ENCODE measurements at regions not wholly inside any gene's neighbourhood (a gene's known extent, or its start where the extent isn't known, plus 50 kb on each side); places are given as distances from the start of the nearest gene placed in this dataset.

DNA sequence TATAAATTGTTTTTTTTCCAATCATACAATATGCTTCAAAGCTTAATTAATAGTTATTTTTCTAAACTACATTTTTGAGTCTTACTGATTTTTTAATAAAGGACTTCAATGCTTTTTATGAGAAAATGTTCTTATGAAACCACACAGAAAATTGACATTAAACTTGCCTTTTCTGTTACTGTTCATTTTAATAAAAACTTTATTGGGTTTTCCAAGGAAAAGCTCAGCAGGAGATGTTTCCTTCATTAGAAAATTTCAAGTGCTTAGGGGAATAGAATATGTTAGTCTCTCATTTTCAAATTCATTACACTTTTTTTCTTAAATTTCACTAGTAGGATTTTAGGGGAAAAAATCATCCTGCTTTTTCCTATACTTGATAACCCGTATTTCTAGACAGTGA is 711.4 kb downstream of the DIPK2A start:
- H2BK120ac ChIP-seq (ENCODE audit: low read depth, low read length, poor library complexity, severe bottlenecking) = no peak overlapping the region
- no peak overlapping the region for H3K56ac ChIP-seq (ENCODE audit: insufficient read length, low read depth, low read length)
- peaks cover 2 to 5% of the 10 kb centered on the region in 2 experiments for H3K9me3 Mint-ChIP-seq
- no peak overlapping the region for H3K27ac ChIP-seq (ENCODE audit: insufficient read length, low read depth, low read length)
- no peak overlapping the region for H2AFZ ChIP-seq (ENCODE audit: low read length)
- H3K4me3 Mint-ChIP-seq = no peak overlapping the region
- no peak for DNase-seq
- no peak overlapping the region for H3K9ac ChIP-seq (ENCODE audit: extremely low read depth, insufficient read length, low read length)
- no peak overlapping the region for H2BK20ac ChIP-seq (ENCODE audit: low read depth, low read length, poor library complexity, severe bottlenecking)
- no peak overlapping the region for H3K4ac ChIP-seq (ENCODE audit: low read depth, low read length)
- H4K20me1 ChIP-seq (ENCODE audit: control insufficient read depth, insufficient read depth, insufficient read length) = no peaks in the 10 kb centered on the region
- no peak overlapping the region for H2BK15ac ChIP-seq (ENCODE audit: low read depth, low read length)
- no peak overlapping the region for H4K8ac ChIP-seq (replicated peaks; ENCODE audit: insufficient read length, low read depth, low read length)
- no peaks in the 10 kb centered on the region for H3K9me3 ChIP-seq (ENCODE audit: control insufficient read depth, low read depth, low read length)
- no peak overlapping the region for H2BK5ac ChIP-seq (ENCODE audit: insufficient read length, low read length)
- H3T11ph ChIP-seq (ENCODE audit: low read length) = no peak overlapping the region
- peaks cover 2 to 4% of the 10 kb centered on the region in 2 experiments; a peak in 2 of 4 replicates for H3K4me1 Mint-ChIP-seq
- no peak overlapping the region for H3K27ac Mint-ChIP-seq
- no peak overlapping the region for H4K5ac ChIP-seq (ENCODE audit: insufficient read length, low read depth, low read length)
- H2AK5ac ChIP-seq (ENCODE audit: insufficient read length, low read length) = no peak overlapping the region
- TF ChIP-seq, protein P1, sequence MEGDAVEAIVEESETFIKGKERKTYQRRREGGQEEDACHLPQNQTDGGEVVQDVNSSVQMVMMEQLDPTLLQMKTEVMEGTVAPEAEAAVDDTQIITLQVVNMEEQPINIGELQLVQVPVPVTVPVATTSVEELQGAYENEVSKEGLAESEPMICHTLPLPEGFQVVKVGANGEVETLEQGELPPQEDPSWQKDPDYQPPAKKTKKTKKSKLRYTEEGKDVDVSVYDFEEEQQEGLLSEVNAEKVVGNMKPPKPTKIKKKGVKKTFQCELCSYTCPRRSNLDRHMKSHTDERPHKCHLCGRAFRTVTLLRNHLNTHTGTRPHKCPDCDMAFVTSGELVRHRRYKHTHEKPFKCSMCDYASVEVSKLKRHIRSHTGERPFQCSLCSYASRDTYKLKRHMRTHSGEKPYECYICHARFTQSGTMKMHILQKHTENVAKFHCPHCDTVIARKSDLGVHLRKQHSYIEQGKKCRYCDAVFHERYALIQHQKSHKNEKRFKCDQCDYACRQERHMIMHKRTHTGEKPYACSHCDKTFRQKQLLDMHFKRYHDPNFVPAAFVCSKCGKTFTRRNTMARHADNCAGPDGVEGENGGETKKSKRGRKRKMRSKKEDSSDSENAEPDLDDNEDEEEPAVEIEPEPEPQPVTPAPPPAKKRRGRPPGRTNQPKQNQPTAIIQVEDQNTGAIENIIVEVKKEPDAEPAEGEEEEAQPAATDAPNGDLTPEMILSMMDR (conservative IDR thresholded peaks at IDR 0.05) = no peak
- H3K27me3 Mint-ChIP-seq (ENCODE audit: low read depth) = no peaks in the 10 kb centered on the region
- H3K27me3 ChIP-seq (ENCODE audit: insufficient read depth, low read length) = no peaks in the 10 kb centered on the region
- H3K23ac ChIP-seq (ENCODE audit: insufficient read length, low read depth, low read length) = no peak overlapping the region
- H3K18ac ChIP-seq (ENCODE audit: insufficient read length, low read depth, low read length) = no peak overlapping the region
- WGBS (ENCODE audit: extremely low coverage, insufficient read length, low lambda C conversion rate) = no CpG with 5 or more reads among the region's 1 CpG
- H3K36me3 Mint-ChIP-seq (ENCODE audit: insufficient read depth in 1 of 3, low read depth in 3 of 3) = peaks cover 0 to 8% (median 1%) of the 10 kb centered on the region in 3 experiments; a peak in 4 of 7 replicates
- H3K79me2 ChIP-seq (ENCODE audit: insufficient read depth, low read length) = no peaks in the 10 kb centered on the region
- no peaks in the 10 kb centered on the region for H3K23me2 ChIP-seq (ENCODE audit: insufficient read length, low read depth, low read length, poor library complexity, severe bottlenecking)
- no peak overlapping the region for H3K4me2 ChIP-seq (ENCODE audit: insufficient read depth, insufficient read length, low read length)
- H3K14ac ChIP-seq (ENCODE audit: insufficient read depth, low read length) = no peak overlapping the region
- H2BK12ac ChIP-seq (ENCODE audit: insufficient read length, low read depth, low read length) = no peak overlapping the region
- no peak overlapping the region for H4K91ac ChIP-seq (ENCODE audit: insufficient read length, low read depth, low read length)
- H3K4me1 ChIP-seq (ENCODE audit: insufficient read depth, low read length) = no peaks in the 10 kb centered on the region
- H3K79me1 ChIP-seq (ENCODE audit: insufficient read depth, low read depth, low read length, poor library complexity, severe bottlenecking) = no peaks in the 10 kb centered on the region

Data from H9 (cell line).